Gastroesophageal sphincter (tissue), 4 donors: ENCODE measurements at regions not wholly inside any gene's neighbourhood (a gene's known extent, or its start where the extent isn't known, plus 50 kb on each side); places are given as distances from the start of the nearest gene placed in this dataset.

Source experiments
- ATAC-seq: fragments of 150-250 bp; one replicate; pipeline ENCODE4 v1.9.1; 2016; ENCODE audit warnings: mild to moderate bottlenecking, moderate library complexity
- H3K27ac ChIP-seq, 4 donors: fragments of 200-600 bp; sonication (generic) in 3 of 4; 1 replicate in 3 of 4; 2 replicates in 1 of 4; pipeline ENCODE4 v1.5.1; 2016 to 2019
- H3K27me3 ChIP-seq: fragments of 200-600 bp; sonication (generic); one replicate; pipeline ENCODE4 v1.5.1; 2019
- H3K36me3 ChIP-seq, 2 donors: fragments of 200-600 bp; sonication (generic); one replicate each; pipeline ENCODE4 v1.5.1; 2019; ENCODE audit warnings: control low read depth in 1 of 2
- H3K4me1 ChIP-seq, 3 donors: fragments of 200-600 bp; sonication (generic); 1 replicate in 2 of 3; 2 replicates in 1 of 3; pipeline ENCODE4 v1.5.1; 2016 to 2019; ENCODE audit warnings: control low read depth in 2 of 3
- H3K4me3 ChIP-seq, 2 donors: fragments of 200-600 bp; sonication (generic); one replicate each; pipeline ENCODE4 v1.5.1; 2019; ENCODE audit warnings: mild to moderate bottlenecking in 1 of 2, moderate library complexity in 1 of 2
- H3K9me3 ChIP-seq, 3 donors: fragments of 200-600 bp; sonication (generic); one replicate each; pipeline ENCODE4 v1.5.1; 2017 to 2019; ENCODE audit warnings: control low read depth in 2 of 3
- EP300 ChIP-seq: sonication (generic); formaldehyde crosslinking; IDR thresholded peaks from one replicate; pipeline ENCODE4 v1.6.1; 2017; ENCODE audit warnings: antibody characterized with exemption, mild to moderate bottlenecking
- POLR2A ChIP-seq, 2 donors: fragments of 450-650 bp; IDR thresholded peaks; one replicate each; pipeline ENCODE4 v1.6.1; 2017; ENCODE audit warnings: antibody characterized with exemption in 2 of 2, mild to moderate bottlenecking in 2 of 2, moderate library complexity in 1 of 2
- POLR2AphosphoS5 ChIP-seq: sonication (generic); formaldehyde crosslinking; IDR thresholded peaks from one replicate; pipeline ENCODE4 v1.6.1; 2017; ENCODE audit warnings: antibody characterized with exemption
- WGBS, 2 donors: methylation state at CpG; one replicate each; pipeline ENCODE4 v1.1.5; 2018; ENCODE audit warnings: low coverage in 1 of 2; 5-methylcytosine and 5-hydroxymethylcytosine counted together
- TF ChIP-seq, protein P1 (sequence below), 4 experiments: fragments of 200-600 bp in 2 of 4; fragments of 450-650 bp in 2 of 4; sonication (generic) in 1 of 4; IDR thresholded peaks; one replicate each; pipeline ENCODE4 v1.5.1; 2017 to 2019; ENCODE audit warnings: antibody characterized with exemption in 4 of 4, mild to moderate bottlenecking in 2 of 4, moderate library complexity in 2 of 4

DNA sequence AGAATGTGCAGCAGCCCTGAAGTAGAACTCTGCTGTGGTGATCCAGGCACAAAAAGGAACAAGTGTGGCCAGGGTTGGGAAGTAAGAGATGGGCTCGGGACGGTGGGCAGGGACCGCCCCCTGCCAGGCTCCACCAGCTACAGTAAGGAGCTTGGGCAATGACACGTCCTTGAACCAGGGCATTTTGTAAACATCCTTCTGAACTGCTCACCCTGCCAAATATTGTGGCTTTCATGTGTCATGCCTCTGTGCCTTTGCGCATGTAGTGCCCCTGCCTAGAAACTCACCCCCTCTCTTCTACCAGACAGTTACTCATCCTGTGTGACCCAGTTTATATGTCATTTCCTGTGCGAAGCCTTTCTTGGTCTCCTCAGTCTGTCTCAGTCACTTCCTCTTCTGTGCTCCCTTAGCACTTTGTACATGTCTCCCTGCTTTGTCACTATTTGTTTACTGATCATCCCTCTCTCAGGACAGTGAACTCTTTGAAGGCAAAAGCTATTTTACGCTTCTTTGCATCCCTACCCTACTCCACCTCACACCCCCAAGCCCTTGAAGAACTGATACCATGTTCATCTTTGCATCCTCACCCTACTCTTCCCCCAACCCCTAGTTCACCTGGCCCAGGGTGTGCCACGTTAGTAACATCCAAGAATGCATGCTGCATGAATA is 108.9 kb upstream of the PLEKHG7 start:
- H3K27ac ChIP-seq = no peak overlapping the region
- no peaks in the 10 kb centered on the region for H3K4me1 ChIP-seq
- H3K27me3 ChIP-seq = no peaks in the 10 kb centered on the region
- 77 to 83% methylated on average over 7 of the region's 8 CpGs for WGBS, 2 donors
- no peaks in the 10 kb centered on the region for H3K36me3 ChIP-seq
- H3K9me3 ChIP-seq = no peaks in the 10 kb centered on the region
- TF ChIP-seq POLR2AphosphoS5 = no peak
- TF ChIP-seq EP300 = no peak
- TF ChIP-seq POLR2A (IDR thresholded peaks at IDR 0.05) = no peak
- peak; percentile 69 for ATAC-seq
- H3K4me3 ChIP-seq = no peak overlapping the region

- ATAC-seq = no peak
- H3K9me3 ChIP-seq = no peaks in the 10 kb centered on the region
- no peaks in the 10 kb centered on the region for H3K36me3 ChIP-seq
- 85% methylated on average over 1 of the region's 1 CpG; no CpG with 5 or more reads in 1 of the 2 donors for WGBS, 2 donors
- peaks cover 0 to 3% (median 0%) of the 10 kb centered on the region in 3 donors for H3K4me1 ChIP-seq
- H3K4me3 ChIP-seq = no peak overlapping the region
- no peak overlapping the region for H3K27ac ChIP-seq
- H3K27me3 ChIP-seq = no peaks in the 10 kb centered on the region
- TF ChIP-seq EP300 = no peak
- TF ChIP-seq POLR2AphosphoS5 = no peak
- TF ChIP-seq, protein P1, sequence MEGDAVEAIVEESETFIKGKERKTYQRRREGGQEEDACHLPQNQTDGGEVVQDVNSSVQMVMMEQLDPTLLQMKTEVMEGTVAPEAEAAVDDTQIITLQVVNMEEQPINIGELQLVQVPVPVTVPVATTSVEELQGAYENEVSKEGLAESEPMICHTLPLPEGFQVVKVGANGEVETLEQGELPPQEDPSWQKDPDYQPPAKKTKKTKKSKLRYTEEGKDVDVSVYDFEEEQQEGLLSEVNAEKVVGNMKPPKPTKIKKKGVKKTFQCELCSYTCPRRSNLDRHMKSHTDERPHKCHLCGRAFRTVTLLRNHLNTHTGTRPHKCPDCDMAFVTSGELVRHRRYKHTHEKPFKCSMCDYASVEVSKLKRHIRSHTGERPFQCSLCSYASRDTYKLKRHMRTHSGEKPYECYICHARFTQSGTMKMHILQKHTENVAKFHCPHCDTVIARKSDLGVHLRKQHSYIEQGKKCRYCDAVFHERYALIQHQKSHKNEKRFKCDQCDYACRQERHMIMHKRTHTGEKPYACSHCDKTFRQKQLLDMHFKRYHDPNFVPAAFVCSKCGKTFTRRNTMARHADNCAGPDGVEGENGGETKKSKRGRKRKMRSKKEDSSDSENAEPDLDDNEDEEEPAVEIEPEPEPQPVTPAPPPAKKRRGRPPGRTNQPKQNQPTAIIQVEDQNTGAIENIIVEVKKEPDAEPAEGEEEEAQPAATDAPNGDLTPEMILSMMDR (IDR thresholded peaks at IDR 0.05) = no peak
- no peak for TF ChIP-seq POLR2A (IDR thresholded peaks at IDR 0.05)
Observed at GRCh38 chr12:92585115-92585727, 117.6 kb upstream of the PLEKHG7 start.

- Histone ChIP-seq H3K27me3 (no peaks in the 10 kb centered on the region), H3K27ac (no peak overlapping the region), H3K36me3 (no peaks in the 10 kb centered on the region), H3K4me3 (no peak overlapping the region), H3K9me3 (no peaks in the 10 kb centered on the region), H3K4me1 (peaks cover 0 to 3% (median 0%) of the 10 kb centered on the region in 3 donors)
- TF ChIP-seq, protein P1 (IDR thresholded peaks at IDR 0.05) = no peak
- TF ChIP-seq POLR2A (IDR thresholded peaks at IDR 0.05) (no peak), POLR2AphosphoS5 (no peak)
- no CpG with 5 or more reads among the region's 2 CpGs for WGBS, 2 donors
- ATAC-seq = no peak
Observed at GRCh38 chr12:92583910-92584309, 118.9 kb upstream of the PLEKHG7 start.

- no peaks in the 10 kb centered on the region for H3K27me3 ChIP-seq
- ATAC-seq = no peak
- 57 to 60% methylated on average over 2 of the region's 2 CpGs for WGBS, 2 donors
Observed at GRCh38 chr12:92582893-92583292, 119.9 kb upstream of the PLEKHG7 start.

GRCh38 chr12:92582475-92582874 is 120.3 kb upstream of the PLEKHG7 start:
- no peaks in the 10 kb centered on the region for H3K27me3 ChIP-seq
- TF ChIP-seq, protein P1 (IDR thresholded peaks at IDR 0.05) = no peak
- no peak for TF ChIP-seq POLR2AphosphoS5
- TF ChIP-seq POLR2A (IDR thresholded peaks at IDR 0.05) = no peak
- no peak for TF ChIP-seq EP300
- no peak overlapping the region for H3K4me3 ChIP-seq
- no peak overlapping the region for H3K27ac ChIP-seq
- no peaks in the 10 kb centered on the region for H3K36me3 ChIP-seq
- H3K4me1 ChIP-seq = peaks cover 0 to 3% (median 0%) of the 10 kb centered on the region in 3 donors
- no peaks in the 10 kb centered on the region for H3K9me3 ChIP-seq
- no peak for ATAC-seq
- WGBS, 2 donors = 50 to 80% methylated on average over 1 to 4 of the region's 4 CpGs

More at GRCh38 chr12:92582893-92583292, 119.9 kb upstream of the PLEKHG7 start:
- H3K36me3 ChIP-seq = no peaks in the 10 kb centered on the region
- no peak overlapping the region for H3K27ac ChIP-seq
- TF ChIP-seq, protein P1 (IDR thresholded peaks at IDR 0.05) = no peak
- TF ChIP-seq POLR2A (IDR thresholded peaks at IDR 0.05) = no peak
- no peak for TF ChIP-seq EP300
- TF ChIP-seq POLR2AphosphoS5 = no peak
- no peaks in the 10 kb centered on the region for H3K9me3 ChIP-seq
- peaks cover 0 to 3% (median 0%) of the 10 kb centered on the region in 3 donors for H3K4me1 ChIP-seq
- no peak overlapping the region for H3K4me3 ChIP-seq
